ENCODE measurements at regions not wholly inside any gene's neighbourhood (a gene's known extent, or its start where the extent isn't known, plus 50 kb on each side); places are given as distances from the start of the nearest gene placed in this dataset.

- TF ChIP-seq ZBTB17 (tag by site-specific recombination; IDR thresholded peaks at IDR 0.05) (no peak), CTCF (tag by site-specific recombination; IDR thresholded peaks at IDR 0.05) (no peak), TCF7L2 (IDR thresholded peaks at IDR 0.05; ENCODE audit: borderline replicate concordance, low read depth, low read length) (no peak), GLI2 (tag by site-specific recombination; IDR thresholded peaks at IDR 0.05; ENCODE audit: borderline replicate concordance, low read depth) (no peak), ZNF148 (tag by site-specific recombination; IDR thresholded peaks at IDR 0.05; ENCODE audit: borderline replicate concordance) (no peak)
These were observed 172.7 kb upstream of the KBTBD8 start for GRCh38 chr3:66825375-66825774.

Measured in HEK293 (cell line).